ENCODE measurements at regions not wholly inside any gene's neighbourhood (a gene's known extent, or its start where the extent isn't known, plus 50 kb on each side); places are given as distances from the start of the nearest gene placed in this dataset.

DNA sequence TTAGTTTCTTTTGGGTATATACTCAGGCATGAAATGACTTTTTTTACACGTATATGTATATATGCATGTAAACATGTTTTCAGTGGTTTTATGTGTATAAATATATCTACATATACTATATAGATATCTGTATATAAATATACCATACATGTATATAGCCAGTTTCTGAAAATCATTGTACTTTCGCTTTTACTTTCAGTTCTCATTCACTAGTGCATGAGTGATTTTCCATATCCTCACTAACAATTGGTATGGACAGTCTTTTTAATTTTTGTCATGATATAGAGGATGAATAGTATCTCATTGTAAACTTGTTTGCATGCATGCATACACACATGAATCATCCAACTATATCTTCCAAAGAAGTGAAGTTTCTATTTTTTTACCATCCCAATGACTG lies 877.1 kb upstream of the CDH8 start:
- no peak for DNase-seq

DNA sequence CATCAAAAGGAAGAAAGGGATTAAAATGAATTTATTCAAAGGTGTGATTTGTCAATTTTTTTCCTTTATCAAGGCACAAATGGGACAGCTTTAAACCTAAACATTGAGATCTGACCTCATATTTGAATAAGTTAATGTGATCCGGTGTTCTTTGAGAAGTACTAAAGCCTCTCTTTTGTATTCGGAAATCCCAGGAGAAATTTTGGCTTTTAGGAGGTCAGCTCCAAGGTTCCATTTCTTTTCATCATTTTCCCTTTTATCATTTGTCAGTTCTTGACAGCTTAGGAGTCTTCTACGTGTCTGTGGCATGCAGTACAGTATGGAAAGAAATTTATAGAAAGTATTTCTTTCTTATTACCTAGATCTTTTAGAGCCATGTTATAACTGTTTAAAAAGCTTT lies 873.4 kb upstream of the CDH8 start:
- DNase-seq = no peak

- DNase-seq = no peak
These were observed 871.3 kb upstream of the CDH8 start for GRCh38 chr16:62907562-62907961.

DNA sequence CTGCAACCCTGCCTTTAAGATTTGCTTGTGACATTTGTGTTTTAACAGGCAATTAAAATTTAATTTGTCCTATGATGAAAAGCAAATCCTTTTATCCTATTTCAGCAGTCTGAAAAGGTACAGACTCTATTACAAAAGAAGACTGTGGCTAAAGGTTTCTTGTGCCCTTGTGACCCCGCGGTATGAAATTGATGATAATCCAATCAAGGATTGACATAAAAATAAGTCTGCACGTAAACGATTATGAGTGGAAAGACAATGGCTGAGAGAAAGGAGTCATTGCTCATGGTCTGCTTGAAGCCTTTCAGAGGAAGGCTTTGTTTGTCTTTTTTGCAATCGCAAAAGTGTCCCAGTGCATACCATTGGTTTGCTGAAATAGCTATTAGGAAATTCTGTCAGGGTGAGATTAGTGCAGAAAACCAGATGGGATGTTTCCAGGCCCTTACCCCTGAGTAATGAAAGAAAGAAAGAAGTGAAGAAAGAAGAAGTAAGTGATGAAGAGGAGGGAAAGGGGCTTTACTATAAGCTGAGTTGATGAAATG lies 867.8 kb upstream of the CDH8 start:
- no peak for DNase-seq

DNA sequence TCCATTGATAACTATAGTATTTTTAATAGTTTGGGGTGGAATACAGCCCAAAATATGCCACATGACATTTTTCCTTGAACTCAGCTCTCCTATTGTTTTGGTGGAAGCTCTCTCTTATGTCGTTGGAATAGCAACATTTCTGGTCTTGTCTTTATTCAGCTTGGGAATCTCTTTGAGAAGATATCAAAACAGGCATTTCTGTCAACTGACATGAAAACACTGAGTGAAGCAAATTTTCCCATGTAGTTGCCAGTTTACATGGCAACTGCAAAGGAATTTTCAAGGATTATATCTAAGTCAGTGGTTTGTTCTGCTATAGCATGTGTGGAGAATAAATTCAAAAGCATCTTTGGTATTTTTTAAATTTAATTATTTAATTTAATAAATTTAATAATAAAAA lies 863.5 kb upstream of the CDH8 start:
- DNase-seq = no peak

- DNase-seq = no peak
These were observed 852.9 kb upstream of the CDH8 start for GRCh38 chr16:62889097-62889496.

DNA sequence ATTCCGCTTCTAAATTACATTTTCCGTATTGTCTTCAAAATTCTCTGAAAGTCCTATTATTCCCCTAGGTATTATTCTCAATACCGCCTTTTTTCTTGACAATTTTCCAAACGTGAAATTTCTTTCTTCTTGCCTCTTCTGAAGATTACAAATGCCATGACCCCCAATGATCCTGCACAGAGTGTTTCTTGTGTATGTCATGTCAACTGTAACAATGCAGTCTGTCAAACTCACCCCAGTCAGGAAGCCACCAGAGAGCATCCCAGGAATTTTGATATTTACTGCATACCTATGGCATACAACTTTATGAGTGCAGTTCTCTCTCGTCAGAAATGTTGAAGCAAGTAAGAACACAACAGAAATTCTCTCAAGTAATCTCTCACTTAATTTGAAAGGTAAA lies 847.3 kb upstream of the CDH8 start:
- DNase-seq = no peak

DNA sequence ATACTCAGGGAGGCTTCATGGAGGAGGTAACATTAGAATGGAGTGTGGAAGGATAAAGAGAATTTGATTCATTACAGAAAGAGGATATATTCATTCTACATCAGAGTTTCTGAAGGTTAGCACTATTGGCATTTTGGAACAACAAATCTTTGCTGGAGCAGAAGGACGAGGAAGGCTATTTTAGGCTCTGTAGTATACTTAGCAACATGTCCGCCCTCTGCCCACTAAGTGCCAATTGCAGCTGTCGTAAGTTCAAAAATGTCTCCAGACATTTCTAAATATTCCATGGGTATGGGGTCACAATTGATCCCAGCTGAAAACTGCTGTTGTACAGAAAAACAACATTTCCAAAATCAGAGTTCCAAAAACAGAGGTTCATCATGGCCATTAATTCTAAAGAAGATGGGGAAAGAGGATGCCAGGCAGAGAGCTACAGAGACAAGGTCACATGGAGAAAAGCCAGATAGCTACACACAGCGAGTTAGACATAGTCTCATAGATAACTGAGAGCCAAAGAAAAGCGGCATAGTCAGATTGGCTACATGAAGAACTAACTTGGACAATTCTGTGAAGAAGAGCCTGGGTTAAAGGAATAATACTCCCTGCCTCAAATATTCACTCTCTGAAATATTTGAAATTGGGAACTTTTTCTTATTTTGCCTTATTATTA lies 846.4 kb upstream of the CDH8 start:
- DNase-seq = no peak

DNA sequence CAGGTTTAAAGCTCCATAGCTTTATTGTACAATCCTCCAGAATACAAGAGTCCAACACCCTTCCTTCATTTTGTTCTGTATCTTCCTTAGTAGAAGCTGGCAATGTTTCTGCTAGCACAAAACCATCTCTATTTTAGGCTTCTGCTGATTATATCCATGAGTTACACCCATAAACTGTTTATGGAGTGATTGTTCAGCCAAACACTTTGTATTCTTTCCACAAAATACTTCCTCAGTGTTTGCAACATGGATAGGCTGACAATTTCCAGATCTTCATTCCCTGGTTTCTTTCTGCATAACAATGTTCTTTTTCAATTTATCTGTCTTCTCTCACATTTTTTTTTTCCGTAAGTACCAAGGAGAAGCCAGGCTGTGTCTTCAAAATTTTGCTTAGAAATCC lies 839.9 kb upstream of the CDH8 start:
- no peak for DNase-seq

DNA sequence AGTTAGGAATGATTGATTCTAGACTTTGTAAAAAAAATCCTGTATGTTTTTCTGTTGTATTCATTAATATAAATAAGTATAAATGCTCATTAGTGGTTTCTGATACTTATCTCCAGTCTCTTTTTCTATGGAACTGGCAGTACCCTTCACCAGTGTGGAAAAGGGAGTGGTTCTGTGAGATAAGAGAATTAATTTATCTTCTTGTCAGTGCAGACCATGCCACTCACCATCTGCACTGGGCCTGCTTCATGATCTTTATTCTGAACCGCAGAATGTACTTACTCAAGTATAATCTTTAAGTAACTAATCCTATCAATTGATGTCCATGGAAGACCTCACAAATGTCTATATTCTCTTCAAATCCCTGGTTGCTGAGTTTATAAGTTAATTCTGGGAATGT lies 836.1 kb upstream of the CDH8 start:
- no peak for DNase-seq

GRCh38 chr16:62870554-62870953 lies 834.3 kb upstream of the CDH8 start:
- no peak for DNase-seq

DNA sequence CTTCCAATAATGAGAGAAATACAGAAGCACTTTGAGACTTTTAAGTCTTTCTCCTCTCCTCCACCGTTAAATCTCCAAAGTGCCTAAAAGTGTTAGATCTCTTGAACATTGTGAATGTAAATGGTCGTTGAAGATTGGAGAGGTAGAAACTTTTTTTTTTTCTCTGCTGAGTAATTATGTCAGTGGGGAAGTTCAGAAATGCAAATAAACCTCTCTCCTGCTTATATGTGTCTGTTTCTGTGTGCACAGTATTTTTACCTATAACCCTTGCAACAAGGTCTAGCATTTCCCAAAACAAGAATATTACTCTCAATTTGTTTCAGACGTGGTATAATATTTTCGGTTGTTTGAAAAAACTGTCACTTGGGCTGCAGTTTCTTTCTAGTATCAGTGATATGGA lies 833.6 kb upstream of the CDH8 start:
- no peak for DNase-seq

DNA sequence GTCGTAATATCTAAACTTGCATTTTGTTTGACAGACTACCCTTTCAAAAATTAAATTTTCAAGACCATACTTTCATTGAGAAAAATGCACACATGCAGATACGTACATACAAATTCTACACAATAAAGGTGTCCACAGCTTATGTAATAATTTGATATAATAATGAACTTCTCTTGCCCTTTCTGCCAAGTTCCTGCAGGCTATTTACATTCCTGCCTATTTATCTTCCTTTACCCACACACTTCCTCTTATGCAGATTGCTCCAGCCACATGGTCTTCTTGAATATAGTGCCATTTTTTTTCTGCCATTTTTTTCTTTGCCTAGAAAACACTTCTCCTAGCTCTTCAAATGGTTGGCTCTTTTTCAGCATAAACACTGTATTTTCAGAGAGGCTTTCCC lies 826.9 kb upstream of the CDH8 start:
- no peak for DNase-seq

DNA sequence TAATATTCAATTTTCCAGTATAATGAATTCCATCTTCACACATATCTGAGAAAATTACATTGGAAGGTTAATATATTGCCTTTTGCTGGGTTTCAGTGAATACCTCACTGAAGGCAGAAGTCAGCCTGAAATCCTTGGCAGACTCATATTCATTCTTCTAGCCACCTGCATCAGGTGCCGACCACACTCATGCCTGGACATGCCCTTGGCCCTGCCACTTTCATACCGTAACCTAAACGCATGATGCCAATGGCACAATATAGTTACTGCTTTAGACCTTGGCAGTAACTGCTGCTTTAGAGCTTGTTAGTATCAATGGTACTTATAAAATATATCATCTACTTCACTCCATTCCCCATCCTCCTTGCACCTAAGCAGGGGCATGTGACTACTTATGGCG lies 817.6 kb upstream of the CDH8 start:
- DNase-seq = no peak

GRCh38 chr16:62846399-62847057 lies 810.3 kb upstream of the CDH8 start:
- DNase-seq = no peak

- no peak for DNase-seq
These were observed 796.0 kb upstream of the CDH8 start for GRCh38 chr16:62832214-62832613.

DNA sequence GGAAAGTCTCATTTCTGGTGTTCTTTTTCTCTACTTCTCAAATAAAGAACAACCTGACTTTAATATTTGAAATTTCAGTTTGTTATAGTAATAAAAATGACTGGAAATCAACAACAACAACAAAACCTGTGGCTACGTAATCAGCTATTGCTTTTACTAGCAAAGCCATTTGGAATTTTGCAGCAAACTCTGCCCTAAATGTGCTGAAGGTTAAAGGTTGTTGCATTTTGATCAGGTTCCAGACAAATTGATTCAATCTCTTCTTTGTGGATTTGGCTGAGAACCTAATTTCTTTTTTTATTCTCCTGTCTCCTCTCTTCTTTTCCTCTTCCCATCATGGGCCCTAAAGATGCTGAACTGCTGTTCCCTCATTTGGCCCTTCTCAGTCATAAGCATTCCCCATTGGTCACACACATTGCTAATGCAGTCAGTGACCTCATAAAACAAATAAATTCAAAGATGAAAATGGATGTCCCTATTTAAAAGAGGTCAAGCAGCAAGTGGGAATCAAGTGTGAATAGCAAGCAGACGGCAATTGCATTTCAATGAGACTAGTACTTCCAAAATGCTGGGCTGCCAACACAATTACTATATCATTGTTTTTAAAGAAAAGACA lies 795.1 kb upstream of the CDH8 start:
- no peak for DNase-seq

- no peak for DNase-seq
These were observed 793.4 kb upstream of the CDH8 start for GRCh38 chr16:62829607-62830006.

DNA sequence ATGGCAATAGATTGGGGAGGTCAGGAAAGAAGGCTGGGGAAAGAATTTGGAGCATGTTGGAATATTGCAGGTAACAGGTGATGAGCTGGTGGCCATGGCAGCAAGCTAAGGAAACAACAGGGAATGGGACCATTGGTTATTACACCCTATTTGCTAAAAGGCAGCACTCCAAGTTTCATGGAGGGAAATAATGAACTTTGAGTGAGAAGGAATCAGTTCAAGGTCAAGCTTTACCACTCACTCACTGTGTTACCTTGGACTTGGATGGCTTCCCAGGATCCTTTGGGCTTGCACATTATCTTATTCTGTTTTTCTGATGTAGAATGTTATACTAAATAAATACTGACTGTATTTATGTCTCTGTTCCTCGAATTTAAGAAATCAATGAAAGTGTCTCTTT lies 792.8 kb upstream of the CDH8 start:
- no peak for DNase-seq

DNA sequence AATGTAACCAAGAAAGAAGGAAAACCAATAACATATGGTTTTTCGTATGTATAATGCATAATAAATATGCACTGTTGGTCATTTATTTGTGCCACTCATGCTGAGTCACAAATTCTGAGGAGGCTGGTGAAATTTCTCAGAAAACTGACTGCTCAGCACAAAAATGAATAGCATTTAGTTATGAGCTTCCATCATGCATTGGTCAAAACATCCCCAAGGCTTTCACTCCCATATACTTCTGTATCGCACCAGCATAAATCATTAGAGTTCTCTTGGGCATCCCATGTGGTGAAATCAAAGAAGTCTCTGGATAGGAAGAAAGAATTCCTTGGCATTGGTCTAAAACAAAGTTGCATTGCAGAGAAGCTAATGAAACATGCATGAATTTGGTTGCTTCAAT lies 785.6 kb upstream of the CDH8 start:
- DNase-seq = no peak

- no peak for DNase-seq
These were observed 780.8 kb upstream of the CDH8 start for GRCh38 chr16:62816971-62817519.

DNA sequence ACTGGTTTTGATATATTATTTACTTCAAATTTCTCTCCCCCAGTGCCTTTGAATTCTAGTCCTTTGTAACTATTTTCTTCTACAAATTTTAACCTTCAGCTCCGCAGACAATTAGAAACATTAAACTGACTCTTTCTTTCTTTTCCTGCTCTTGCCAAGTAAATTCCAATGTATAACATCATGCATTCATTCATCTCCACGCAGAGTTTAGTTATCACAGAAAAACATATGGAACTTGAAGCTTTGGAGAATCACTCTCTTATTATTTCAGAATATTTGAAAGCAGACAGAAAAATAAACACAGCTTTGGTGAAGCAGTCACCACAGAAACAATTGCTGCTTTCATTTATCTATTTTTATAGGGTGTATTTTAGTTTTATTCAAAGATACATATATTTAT lies 778.7 kb upstream of the CDH8 start:
- DNase-seq = no peak

- DNase-seq = no peak
These were observed 769.1 kb upstream of the CDH8 start for GRCh38 chr16:62805221-62805857.

- no peak for DNase-seq
These were observed 758.5 kb upstream of the CDH8 start for GRCh38 chr16:62794724-62795123.
